H1 (cell line): ENCODE measurements at regions not wholly inside any gene's neighbourhood (a gene's known extent, or its start where the extent isn't known, plus 50 kb on each side); places are given as distances from the start of the nearest gene placed in this dataset.

Source experiments
- CTCF ChIA-PET: fragments of 300-600 bp; sonication (Branson Sonifier 250); formaldehyde crosslinking; loops from one replicate; lab custom pipeline; 2021; ENCODE audit not compliant: partially characterized antibody; lab: Charles Lee
- POLR2A ChIA-PET: fragments of 300-600 bp; sonication (Branson Sonifier 250); formaldehyde crosslinking; loops from one replicate; lab custom pipeline; 2021; ENCODE audit warnings: inconsistent platforms; ENCODE audit not compliant: partially characterized antibody; lab: Charles Lee
- DNase-seq, 2 experiments: peaks; one replicate each; pipeline versions ENCODE4 v3.0.0 to v3.0.0-alpha.2; 2010 to 2022; ENCODE audit warnings: low spot score in 2 of 2, low read depth in 1 of 2, mixed read lengths in 1 of 2
- FAIRE-seq: peaks from 2 replicates; lab custom pipeline; 2011; peaks lifted over from hg19 to GRCh38; lab: Jason Lieb, UNC
- H2AFZ ChIP-seq: 2 replicates; pipeline ENCODE4 v1.8.1; 2012; ENCODE audit warnings: low read length, inconsistent platforms
- H2AK5ac ChIP-seq: 2 replicates; pipeline ENCODE4 v1.6.1; 2013; ENCODE audit warnings: low read depth, low read length
- H2BK120ac ChIP-seq: replicated peaks from 2 replicates; pipeline ENCODE3; 2013; ENCODE audit warnings: low read depth, low read length, inconsistent platforms
- H2BK12ac ChIP-seq: 2 replicates; pipeline ENCODE4 v1.6.1; 2013; ENCODE audit warnings: low read depth, low read length
- H2BK15ac ChIP-seq: 2 replicates; pipeline ENCODE4 v1.6.1; 2013; ENCODE audit warnings: low read length
- H2BK20ac ChIP-seq: 2 replicates; pipeline ENCODE4 v1.6.1; 2013; ENCODE audit warnings: low read length
- H2BK5ac ChIP-seq: 2 replicates; pipeline ENCODE4 v1.6.1; 2013; ENCODE audit warnings: low read depth, low read length
- H3K14ac ChIP-seq: 2 replicates; pipeline ENCODE4 v1.6.1; 2013; ENCODE audit warnings: inconsistent platforms; ENCODE audit not compliant: insufficient read length
- H3K18ac ChIP-seq: 2 replicates; pipeline ENCODE4 v1.6.1; 2013; ENCODE audit warnings: low read length; ENCODE audit errors: extremely low read depth
- H3K23ac ChIP-seq: 2 replicates; pipeline ENCODE4 v1.6.1; 2013; ENCODE audit warnings: inconsistent platforms; ENCODE audit not compliant: insufficient read length
- H3K23me2 ChIP-seq: 2 replicates; pipeline ENCODE4 v1.6.1; 2013; ENCODE audit warnings: low read depth, low read length
- H3K27ac ChIP-seq: 2 replicates; pipeline ENCODE4 v1.6.1; 2011; ENCODE audit warnings: low read depth, low read length, inconsistent platforms
- H3K27me3 ChIP-seq, 4 experiments: replicated peaks in 1 of 4; 1 replicate in 1 of 4; 2 replicates in 3 of 4; pipeline versions ENCODE4 v1.6.1 to v1.8.1; 2011 to 2013; ENCODE audit warnings: low read length in 3 of 4, mild to moderate bottlenecking in 3 of 4, inconsistent platforms in 2 of 4, mixed read lengths in 2 of 4, moderate library complexity in 1 of 4; ENCODE audit not compliant: control insufficient read depth in 3 of 4, insufficient read depth in 3 of 4; ENCODE audit errors: extremely low read depth in 1 of 4
- H3K36me3 ChIP-seq, 4 experiments: 2 replicates each; pipeline versions ENCODE4 v1.6.1 to v1.8.1; 2011 to 2013; ENCODE audit warnings: mild to moderate bottlenecking in 4 of 4, low read length in 3 of 4, moderate library complexity in 2 of 4, control low read depth in 1 of 4, inconsistent platforms in 1 of 4; ENCODE audit not compliant: insufficient read depth in 4 of 4, control insufficient read depth in 2 of 4
- H3K4ac ChIP-seq: replicated peaks from 2 replicates; pipeline ENCODE3; 2013; ENCODE audit warnings: low read length, low read depth, mixed read lengths, inconsistent platforms; ENCODE audit not compliant: insufficient read length
- H3K4me1 ChIP-seq, 4 experiments: replicated peaks in 1 of 4; 1 replicate in 1 of 4; 2 replicates in 3 of 4; pipeline versions ENCODE4 v1.6.1 to v1.8.1; 2011 to 2013; ENCODE audit warnings: low read length in 3 of 4, inconsistent platforms in 2 of 4, mixed read lengths in 1 of 4; ENCODE audit not compliant: insufficient read depth in 4 of 4, control insufficient read depth in 3 of 4
- H3K4me2 ChIP-seq, 2 experiments: 2 replicates each; pipeline versions ENCODE4 v1.6.1 to v1.8.1; 2011 to 2013; ENCODE audit warnings: low read depth in 2 of 2, low read length in 2 of 2, control low read depth in 1 of 2, inconsistent platforms in 1 of 2, mild to moderate bottlenecking in 1 of 2; ENCODE audit not compliant: insufficient read depth in 1 of 2
- H3K4me3 ChIP-seq, 4 experiments: fragments of 200-600, 300-600 bp in 1 of 4; sonication (generic), shearing (Covaris generic), sonication (Bioruptor Twin) in 1 of 4; 2 replicates each; pipeline versions ENCODE4 v1.5.1 to v1.8.1; 2011 to 2016; ENCODE audit warnings: low read length in 4 of 4, low read depth in 3 of 4, control low read depth in 2 of 4, inconsistent platforms in 2 of 4, mild to moderate bottlenecking in 2 of 4, mixed read lengths in 1 of 4, moderate library complexity in 1 of 4; ENCODE audit not compliant: insufficient read depth in 2 of 4; ENCODE audit errors: extremely low read depth in 1 of 4
- H3K56ac ChIP-seq: replicated peaks from 2 replicates; pipeline ENCODE3; 2013; ENCODE audit warnings: low read depth, mild to moderate bottlenecking, mixed read lengths, low read length, inconsistent platforms; ENCODE audit not compliant: insufficient read length
- H3K79me1 ChIP-seq: 2 replicates; pipeline ENCODE4 v1.6.1; 2013; ENCODE audit warnings: low read depth, low read length, control low read depth
- H3K79me2 ChIP-seq, 2 experiments: 2 replicates each; pipeline versions ENCODE4 v1.6.1 to v1.8.1; 2012 to 2013; ENCODE audit warnings: low read length in 2 of 2, mild to moderate bottlenecking in 2 of 2, inconsistent platforms in 1 of 2; ENCODE audit not compliant: insufficient read depth in 2 of 2, control insufficient read depth in 1 of 2
- H3K9ac ChIP-seq, 4 experiments: replicated peaks in 1 of 4; 1 replicate in 1 of 4; 2 replicates in 3 of 4; pipeline versions ENCODE4 v1.6.1 to v1.8.1; 2011 to 2013; ENCODE audit warnings: low read depth in 3 of 4, low read length in 3 of 4, control low read depth in 2 of 4, mild to moderate bottlenecking in 2 of 4, moderate library complexity in 2 of 4, inconsistent platforms in 1 of 4; ENCODE audit errors: extremely low read depth in 1 of 4
- H3K9me3 ChIP-seq, 2 experiments: 2 replicates each; pipeline versions ENCODE4 v1.6.1 to v1.8.1; 2012 to 2013; ENCODE audit warnings: mild to moderate bottlenecking in 2 of 2, moderate library complexity in 2 of 2, control low read depth in 1 of 2, inconsistent platforms in 1 of 2, low read depth in 1 of 2, low read length in 1 of 2, mixed read lengths in 1 of 2; ENCODE audit not compliant: insufficient read depth in 2 of 2
- H4K20me1 ChIP-seq, 2 experiments: replicated peaks in 1 of 2; 2 replicates each; pipeline versions ENCODE3 to v1.8.1; 2011 to 2013; ENCODE audit warnings: inconsistent platforms in 2 of 2, low read length in 2 of 2, mild to moderate bottlenecking in 1 of 2; ENCODE audit not compliant: insufficient read depth in 2 of 2, control insufficient read depth in 1 of 2
- H4K5ac ChIP-seq: 2 replicates; pipeline ENCODE4 v1.6.1; 2013; ENCODE audit warnings: low read length, low read depth, mixed read lengths, inconsistent platforms; ENCODE audit not compliant: insufficient read length
- H4K8ac ChIP-seq: 2 replicates; pipeline ENCODE4 v1.8.0; 2013; ENCODE audit warnings: mild to moderate bottlenecking, moderate library complexity, low read length, inconsistent platforms; ENCODE audit not compliant: insufficient read depth; ENCODE audit errors: extremely low read depth
- H4K91ac ChIP-seq: replicated peaks from 2 replicates; pipeline ENCODE3; 2013; ENCODE audit warnings: low read length, mixed read lengths, inconsistent platforms; ENCODE audit not compliant: insufficient read length
- E2F6 ChIP-seq: IDR thresholded peaks from 2 replicates; pipeline ENCODE4 v1.6.1; 2012; ENCODE audit warnings: inconsistent platforms
- HDAC2 ChIP-seq, 2 experiments: fragments of 300-600 bp in 1 of 2; sonication (generic) in 1 of 2; IDR thresholded peaks; 2 replicates each; pipeline ENCODE4 v1.6.1; 2011 to 2012; ENCODE audit warnings: low read depth in 2 of 2, low read length in 2 of 2, mild to moderate bottlenecking in 2 of 2, moderate library complexity in 2 of 2, borderline replicate concordance in 1 of 2, inconsistent platforms in 1 of 2
- POLR2AphosphoS5 ChIP-seq: IDR thresholded peaks from 2 replicates; pipeline ENCODE4 v1.6.1; 2011; ENCODE audit warnings: low read depth, low read length
- WGBS, 2 experiments: shearing (Covaris generic) in 1 of 2; methylation state at CpG; one replicate each; pipeline versions ENCODE4 v1.1.6 to v1.1.7; 2013 to 2015; ENCODE audit warnings: low lambda C conversion rate in 2 of 2, mixed read lengths in 2 of 2, inconsistent platforms in 1 of 2, low coverage in 1 of 2, missing lambda C conversion rate in 1 of 2; ENCODE audit not compliant: insufficient replicate concordance in 2 of 2, insufficient coverage in 1 of 2, insufficient read length in 1 of 2; ENCODE audit errors: extremely low coverage in 1 of 2, missing lambda C conversion rate in 1 of 2; 5-methylcytosine and 5-hydroxymethylcytosine counted together

- no peak overlapping the region for H2AFZ ChIP-seq
- no peaks in the 10 kb centered on the region for H3K9me3 ChIP-seq
- ChIA-PET CTCF (no interaction called here), POLR2A (no interaction called here)
- H3K56ac ChIP-seq, result no peak overlapping the region
- no peak overlapping the region for H2BK20ac ChIP-seq
- TF ChIP-seq HDAC2 (IDR thresholded peaks at IDR 0.05; ENCODE audit: borderline replicate concordance in 1 of 2, low read depth in 2 of 2, low read length in 2 of 2) (no peak), POLR2AphosphoS5 (no peak), E2F6 (no peak)
- H2BK5ac ChIP-seq, result no peak overlapping the region
- no peak overlapping the region for H3K14ac ChIP-seq
- no peaks in the 10 kb centered on the region for H3K79me2 ChIP-seq
- H4K8ac ChIP-seq, result no peak overlapping the region
- H2AK5ac ChIP-seq, result no peak overlapping the region
- no peak overlapping the region for H3K4me3 ChIP-seq
- no peak overlapping the region for H3K23ac ChIP-seq
- H4K91ac ChIP-seq, result no peak overlapping the region
- H4K5ac ChIP-seq, result no peak overlapping the region
- no peaks in the 10 kb centered on the region; a peak in 1 of 7 replicates for H3K4me1 ChIP-seq
- no peak overlapping the region for H3K4ac ChIP-seq
- H4K20me1 ChIP-seq, result no peaks in the 10 kb centered on the region
- WGBS, 2 experiments, result 65% methylated on average over 1 of the region's 1 CpG; no CpG with 5 or more reads in 1 of the 2 experiments
- FAIRE-seq (no peak), DNase-seq (no peak)
- H2BK15ac ChIP-seq, result no peak overlapping the region
- H3K79me1 ChIP-seq, result no peaks in the 10 kb centered on the region
- H3K9ac ChIP-seq, result no peak overlapping the region
- no peak overlapping the region for H2BK12ac ChIP-seq
- no peak overlapping the region for H3K27ac ChIP-seq
- H3K27me3 ChIP-seq, result no peaks in the 10 kb centered on the region
- H3K18ac ChIP-seq, result no peak overlapping the region
- H3K4me2 ChIP-seq, result no peak overlapping the region
- H2BK120ac ChIP-seq, result no peak overlapping the region
- H3K36me3 ChIP-seq, result no peaks in the 10 kb centered on the region
- no peaks in the 10 kb centered on the region for H3K23me2 ChIP-seq
Observed at GRCh38 chr7:35491233-35491632, 203.7 kb downstream of the HERPUD2 start.
